NB4 (cell line): ENCODE measurements at regions not wholly inside any gene's neighbourhood (a gene's known extent, or its start where the extent isn't known, plus 50 kb on each side); places are given as distances from the start of the nearest gene placed in this dataset.

Source experiments
- CTCF ChIP-seq: IDR thresholded peaks from one replicate; pipeline ENCODE4 v1.5.1; 2012; ENCODE audit warnings: low read depth, low read length
- MAX ChIP-seq: IDR thresholded peaks from 2 replicates; pipeline ENCODE4 v1.6.1; 2011; ENCODE audit warnings: low read depth, low read length

DNA sequence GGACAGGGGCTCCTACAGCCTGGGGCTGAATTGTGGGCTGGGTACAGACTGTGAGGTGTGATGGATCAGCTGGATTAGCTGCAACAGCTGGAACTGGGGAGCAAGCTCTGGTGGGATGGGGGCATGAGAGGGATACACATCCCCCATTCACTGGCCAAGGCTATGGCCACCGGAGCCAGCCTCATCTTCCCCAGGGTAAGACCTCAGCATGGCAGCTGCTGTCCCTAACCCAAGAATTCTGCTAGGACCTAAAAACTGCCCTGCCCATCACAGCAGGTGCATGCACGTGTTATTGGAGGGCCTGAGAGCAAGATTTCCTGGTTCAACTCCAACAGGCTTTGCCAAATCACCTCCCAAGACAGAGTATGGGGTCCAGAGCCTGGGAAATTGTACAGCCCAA is 258.6 kb upstream of the AGTR2 start:
- no peak for TF ChIP-seq CTCF
- no peak for TF ChIP-seq MAX
